Ishikawa (cell line): ENCODE measurements at regions not wholly inside any gene's neighbourhood (a gene's known extent, or its start where the extent isn't known, plus 50 kb on each side); places are given as distances from the start of the nearest gene placed in this dataset.

Experiments
- EP300 ChIP-seq: IDR thresholded peaks from 2 replicates; pipeline ENCODE4 v1.6.1; 2012; ENCODE audit warnings: borderline replicate concordance
- NFIC ChIP-seq: IDR thresholded peaks from 2 replicates; pipeline ENCODE4 v1.6.1; 2012
- TAF1 ChIP-seq: IDR thresholded peaks from 2 replicates; pipeline ENCODE4 v1.6.1; 2012; ENCODE audit warnings: low read depth, mild to moderate bottlenecking
- YY1 ChIP-seq: IDR thresholded peaks from 2 replicates; pipeline ENCODE4 v1.6.1; 2012; ENCODE audit warnings: low read depth
- TF ChIP-seq, protein P1 (sequence below): IDR thresholded peaks from 2 replicates; pipeline ENCODE4 v1.6.1; 2012; ENCODE audit warnings: low read depth, mild to moderate bottlenecking
- TF ChIP-seq, protein P2 (sequence below): IDR thresholded peaks from 2 replicates; pipeline ENCODE4 v1.6.1; 2012

DNA sequence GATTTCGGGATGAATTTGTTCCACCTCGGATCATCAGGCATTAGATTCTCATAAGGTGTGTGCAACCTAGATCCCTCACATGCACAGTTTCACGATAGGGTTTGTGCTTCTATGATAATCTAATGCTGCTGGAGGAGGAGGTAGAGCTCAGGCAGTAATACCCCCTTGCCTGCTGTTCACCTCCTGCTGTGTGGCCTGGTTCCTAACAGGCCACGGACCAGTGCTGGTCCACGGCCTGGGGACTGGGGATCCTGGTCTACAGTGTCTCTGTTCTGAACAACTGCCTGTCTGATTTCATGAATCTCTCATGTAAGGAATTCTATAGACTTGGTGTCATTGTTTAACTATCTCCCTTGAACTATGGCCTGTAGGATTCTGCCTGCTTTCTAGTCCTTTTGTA lies 269.9 kb downstream of the SPRY1 start:
- TF ChIP-seq TAF1 (no peak), NFIC (no peak), YY1 (no peak), EP300 (no peak)
- TF ChIP-seq, protein P1, sequence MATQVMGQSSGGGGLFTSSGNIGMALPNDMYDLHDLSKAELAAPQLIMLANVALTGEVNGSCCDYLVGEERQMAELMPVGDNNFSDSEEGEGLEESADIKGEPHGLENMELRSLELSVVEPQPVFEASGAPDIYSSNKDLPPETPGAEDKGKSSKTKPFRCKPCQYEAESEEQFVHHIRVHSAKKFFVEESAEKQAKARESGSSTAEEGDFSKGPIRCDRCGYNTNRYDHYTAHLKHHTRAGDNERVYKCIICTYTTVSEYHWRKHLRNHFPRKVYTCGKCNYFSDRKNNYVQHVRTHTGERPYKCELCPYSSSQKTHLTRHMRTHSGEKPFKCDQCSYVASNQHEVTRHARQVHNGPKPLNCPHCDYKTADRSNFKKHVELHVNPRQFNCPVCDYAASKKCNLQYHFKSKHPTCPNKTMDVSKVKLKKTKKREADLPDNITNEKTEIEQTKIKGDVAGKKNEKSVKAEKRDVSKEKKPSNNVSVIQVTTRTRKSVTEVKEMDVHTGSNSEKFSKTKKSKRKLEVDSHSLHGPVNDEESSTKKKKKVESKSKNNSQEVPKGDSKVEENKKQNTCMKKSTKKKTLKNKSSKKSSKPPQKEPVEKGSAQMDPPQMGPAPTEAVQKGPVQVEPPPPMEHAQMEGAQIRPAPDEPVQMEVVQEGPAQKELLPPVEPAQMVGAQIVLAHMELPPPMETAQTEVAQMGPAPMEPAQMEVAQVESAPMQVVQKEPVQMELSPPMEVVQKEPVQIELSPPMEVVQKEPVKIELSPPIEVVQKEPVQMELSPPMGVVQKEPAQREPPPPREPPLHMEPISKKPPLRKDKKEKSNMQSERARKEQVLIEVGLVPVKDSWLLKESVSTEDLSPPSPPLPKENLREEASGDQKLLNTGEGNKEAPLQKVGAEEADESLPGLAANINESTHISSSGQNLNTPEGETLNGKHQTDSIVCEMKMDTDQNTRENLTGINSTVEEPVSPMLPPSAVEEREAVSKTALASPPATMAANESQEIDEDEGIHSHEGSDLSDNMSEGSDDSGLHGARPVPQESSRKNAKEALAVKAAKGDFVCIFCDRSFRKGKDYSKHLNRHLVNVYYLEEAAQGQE, result no peak
- TF ChIP-seq, protein P2, sequence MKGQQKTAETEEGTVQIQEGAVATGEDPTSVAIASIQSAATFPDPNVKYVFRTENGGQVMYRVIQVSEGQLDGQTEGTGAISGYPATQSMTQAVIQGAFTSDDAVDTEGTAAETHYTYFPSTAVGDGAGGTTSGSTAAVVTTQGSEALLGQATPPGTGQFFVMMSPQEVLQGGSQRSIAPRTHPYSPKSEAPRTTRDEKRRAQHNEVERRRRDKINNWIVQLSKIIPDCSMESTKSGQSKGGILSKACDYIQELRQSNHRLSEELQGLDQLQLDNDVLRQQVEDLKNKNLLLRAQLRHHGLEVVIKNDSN, result no peak
